GM18867 (cell line): ENCODE measurements at regions not wholly inside any gene's neighbourhood (a gene's known extent, or its start where the extent isn't known, plus 50 kb on each side); places are given as distances from the start of the nearest gene placed in this dataset.

Experiments used
- ATAC-seq: cut with Tn5 transposase; IDR thresholded peaks from one replicate; pipeline ENCODE4 v1.9.1; 2021; ENCODE audit warnings: mild to moderate bottlenecking, moderate library complexity; ENCODE audit not compliant: unreplicated experiment

- ATAC-seq = no peak
Observed at GRCh38 chr13:59452189-59452890, 711.4 kb downstream of the DIAPH3 start.

- ATAC-seq = no peak
Observed at GRCh38 chr13:59458908-59459579, 704.7 kb downstream of the DIAPH3 start.

- no peak for ATAC-seq
Observed at GRCh38 chr13:59459972-59460371, 703.8 kb downstream of the DIAPH3 start.

GRCh38 chr13:59461411-59461810, 702.3 kb downstream of the DIAPH3 start:
- no peak for ATAC-seq

- ATAC-seq = no peak
Observed at GRCh38 chr13:59463023-59463422, 700.7 kb downstream of the DIAPH3 start.

- no peak for ATAC-seq
Observed at GRCh38 chr13:59464926-59465325, 698.8 kb downstream of the DIAPH3 start.

- ATAC-seq = no peak
Observed at GRCh38 chr13:59468396-59468795, 695.3 kb downstream of the DIAPH3 start.

- ATAC-seq = no peak
Observed at GRCh38 chr13:59471106-59471505, 692.6 kb downstream of the DIAPH3 start.

- no peak for ATAC-seq
Observed at GRCh38 chr13:59472134-59472533, 691.6 kb downstream of the DIAPH3 start.

GRCh38 chr13:59474696-59475095, 689.0 kb downstream of the DIAPH3 start:
- ATAC-seq = no peak

GRCh38 chr13:59475911-59476310, 687.8 kb downstream of the DIAPH3 start:
- ATAC-seq = no peak

GRCh38 chr13:59476366-59476765, 687.4 kb downstream of the DIAPH3 start:
- no peak for ATAC-seq

- ATAC-seq = peak; percentile 49
Observed at GRCh38 chr13:59477011-59477410, 686.7 kb downstream of the DIAPH3 start.

GRCh38 chr13:59478908-59479307, 684.8 kb downstream of the DIAPH3 start:
- no peak for ATAC-seq

- ATAC-seq = no peak
Observed at GRCh38 chr13:59479629-59480028, 684.1 kb downstream of the DIAPH3 start.

- ATAC-seq = no peak
Observed at GRCh38 chr13:59480396-59481259, 683.1 kb downstream of the DIAPH3 start.

GRCh38 chr13:59483501-59484145, 680.1 kb downstream of the DIAPH3 start:
- ATAC-seq = no peak

GRCh38 chr13:59487883-59488282, 675.8 kb downstream of the DIAPH3 start:
- no peak for ATAC-seq

- ATAC-seq = no peak
Observed at GRCh38 chr13:59488436-59488835, 675.3 kb downstream of the DIAPH3 start.

GRCh38 chr13:59490651-59491050, 673.1 kb downstream of the DIAPH3 start:
- ATAC-seq = no peak

- no peak for ATAC-seq
Observed at GRCh38 chr13:59492030-59492636, 671.6 kb downstream of the DIAPH3 start.
